Endothelial cell of umbilical vein (primary cell): ENCODE measurements at regions not wholly inside any gene's neighbourhood (a gene's known extent, or its start where the extent isn't known, plus 50 kb on each side); places are given as distances from the start of the nearest gene placed in this dataset.

Experiments used
- BruUV-seq: library from RNA; stranded (reverse); fragments of 400-500 nt; replicated peaks from 2 replicates; lab custom pipeline; 2021; lab: Mats Ljungman, UMichigan
- CTCF ChIA-PET: fragments of 300-600, 350-600 bp; sonication (Branson Sonifier 250); formaldehyde crosslinking; loops from one replicate; lab custom pipeline; 2021; ENCODE audit warnings: antibody characterized with exemption, inconsistent platforms; lab: Charles Lee
- POLR2A ChIA-PET: fragments of 300-600, 350-600 bp; sonication (Branson Sonifier 250); formaldehyde crosslinking; loops from one replicate; lab custom pipeline; 2021; ENCODE audit warnings: antibody characterized with exemption, inconsistent platforms; lab: Charles Lee
- DNase-seq: peaks from one replicate; pipeline ENCODE4 v3.0.0-alpha.2; 2011; ENCODE audit warnings: low read depth, low spot score
- FAIRE-seq: peaks from 2 replicates; lab custom pipeline; 2011; peaks lifted over from hg19 to GRCh38; lab: Jason Lieb, UNC
- H2AFZ ChIP-seq: 2 replicates; pipeline ENCODE4 v1.6.0; 2012; ENCODE audit warnings: low read depth, low read length, control low read depth, inconsistent platforms
- H3K27ac ChIP-seq: 2 replicates; pipeline ENCODE4 v1.5.1; 2011; ENCODE audit warnings: low read depth, mild to moderate bottlenecking, control low read depth, low read length, moderate library complexity; ENCODE audit not compliant: insufficient read depth
- H3K27me3 ChIP-seq, 2 experiments: 2 replicates each; pipeline versions ENCODE4 v1.6.0 to v1.6.1; 2011; ENCODE audit warnings: low read length in 2 of 2, mixed read lengths in 1 of 2; ENCODE audit not compliant: control insufficient read depth in 2 of 2, insufficient read depth in 2 of 2
- H3K36me3 ChIP-seq, 2 experiments: 2 replicates in 1 of 2; 3 replicates in 1 of 2; pipeline ENCODE4 v1.5.1; 2011; ENCODE audit warnings: low read length in 2 of 2, mild to moderate bottlenecking in 1 of 2, moderate library complexity in 1 of 2; ENCODE audit not compliant: control insufficient read depth in 2 of 2, insufficient read depth in 2 of 2; ENCODE audit errors: extremely low read depth in 1 of 2
- H3K4me1 ChIP-seq: 3 replicates; pipeline ENCODE4 v1.5.1; 2011; ENCODE audit warnings: mild to moderate bottlenecking, low read length; ENCODE audit not compliant: control insufficient read depth, insufficient read depth; ENCODE audit errors: extremely low read depth
- H3K4me2 ChIP-seq: 2 replicates; pipeline ENCODE4 v1.6.1; 2011; ENCODE audit warnings: low read length, control low read depth, mixed read lengths; ENCODE audit not compliant: insufficient read depth
- H3K4me3 ChIP-seq, 3 experiments: fragments of 200-600 bp in 1 of 3; sonication (generic), shearing (Covaris generic) in 1 of 3; replicated peaks in 1 of 3; 2 replicates each; pipeline ENCODE4 v1.5.1; 2011 to 2016; ENCODE audit warnings: control low read depth in 3 of 3, low read length in 3 of 3, mild to moderate bottlenecking in 2 of 3, inconsistent platforms in 1 of 3, low read depth in 1 of 3, moderate library complexity in 1 of 3; ENCODE audit not compliant: insufficient read depth in 1 of 3
- H3K79me2 ChIP-seq: 2 replicates; pipeline ENCODE4 v1.6.0; 2012; ENCODE audit warnings: low read length, inconsistent platforms; ENCODE audit not compliant: control insufficient read depth, insufficient read depth
- H3K9ac ChIP-seq: replicated peaks from 2 replicates; pipeline ENCODE3; 2011; ENCODE audit warnings: low read length, control low read depth; ENCODE audit not compliant: insufficient read depth; ENCODE audit errors: extremely low read depth
- H3K9me1 ChIP-seq: replicated peaks from 3 replicates; pipeline ENCODE4 v1.6.0; 2011; ENCODE audit warnings: mild to moderate bottlenecking, low read length; ENCODE audit not compliant: control insufficient read depth, insufficient read depth; ENCODE audit errors: extremely low read depth
- H3K9me3 ChIP-seq: replicated peaks from 2 replicates; pipeline ENCODE4 v1.5.1; 2012; ENCODE audit warnings: low read length, inconsistent platforms; ENCODE audit not compliant: control insufficient read depth, insufficient read depth
- H4K20me1 ChIP-seq: replicated peaks from 2 replicates; pipeline ENCODE3; 2011; ENCODE audit warnings: mild to moderate bottlenecking, low read length; ENCODE audit not compliant: control insufficient read depth, insufficient read depth; ENCODE audit errors: extremely low read depth
- EZH2 ChIP-seq: IDR thresholded peaks from 2 replicates; pipeline ENCODE4 v1.6.1; 2012; ENCODE audit warnings: borderline replicate concordance, low read depth, mild to moderate bottlenecking, moderate library complexity, low read length, inconsistent platforms; ENCODE audit not compliant: severe bottlenecking
- FOS ChIP-seq: IDR thresholded peaks from 2 replicates; pipeline ENCODE4 v1.6.1; 2011; ENCODE audit warnings: mild to moderate bottlenecking, low read length, moderate library complexity, borderline replicate concordance; ENCODE audit not compliant: insufficient read depth
- GATA2 ChIP-seq: IDR thresholded peaks from 2 replicates; pipeline ENCODE4 v1.7.0; 2011; ENCODE audit warnings: low read depth, mild to moderate bottlenecking, moderate library complexity, mixed read lengths, low read length; ENCODE audit not compliant: insufficient read length, insufficient read depth
- JUN ChIP-seq: IDR thresholded peaks from 2 replicates; pipeline ENCODE4 v1.6.1; 2011; ENCODE audit warnings: borderline replicate concordance, low read depth; ENCODE audit not compliant: insufficient read length, insufficient read depth
- MYC ChIP-seq: IDR thresholded peaks from one replicate; pipeline ENCODE4 v1.6.1; 2011; ENCODE audit warnings: mild to moderate bottlenecking, low read depth, low read length
- POLR2A ChIP-seq: IDR thresholded peaks from 2 replicates; pipeline ENCODE4 v1.6.1; 2012; ENCODE audit warnings: low read depth, mild to moderate bottlenecking, control low read depth, low read length
- POLR2AphosphoS5 ChIP-seq: IDR thresholded peaks from 2 replicates; pipeline ENCODE4 v1.6.1; 2012; ENCODE audit warnings: low read depth, mild to moderate bottlenecking, control low read depth, low read length, moderate library complexity; ENCODE audit not compliant: insufficient read depth
- dilution Hi-C: fragments of 300-500 bp; cut with MboI; formaldehyde crosslinking; loops from one replicate; pipeline ENCODE4 v1.15.0; 2019; ENCODE audit warnings: low sequenced_read_pairs; ENCODE audit not compliant: extremely low pct_ligation_motif_present
- intact Hi-C: fragments of 100-400 bp; cut with micrococcal nuclease; formaldehyde crosslinking; loops from one replicate; pipeline ENCODE4 v1.10.0; 2022
- TF ChIP-seq, protein P1 (sequence below): IDR thresholded peaks from 2 replicates; pipeline ENCODE4 v1.6.1; 2011; ENCODE audit not compliant: insufficient read depth, insufficient read length
- TF ChIP-seq, protein P2 (sequence below), 2 donors: IDR thresholded peaks; 1 replicate in 1 of 2; 2 replicates in 1 of 2; pipeline ENCODE4 v1.5.1; 2011; ENCODE audit warnings: low read length in 2 of 2, mild to moderate bottlenecking in 2 of 2, moderate library complexity in 2 of 2, control low read depth in 1 of 2, inconsistent platforms in 1 of 2, low read depth in 1 of 2; ENCODE audit not compliant: insufficient read depth in 1 of 2; ENCODE audit errors: extremely low read depth in 1 of 2

DNA sequence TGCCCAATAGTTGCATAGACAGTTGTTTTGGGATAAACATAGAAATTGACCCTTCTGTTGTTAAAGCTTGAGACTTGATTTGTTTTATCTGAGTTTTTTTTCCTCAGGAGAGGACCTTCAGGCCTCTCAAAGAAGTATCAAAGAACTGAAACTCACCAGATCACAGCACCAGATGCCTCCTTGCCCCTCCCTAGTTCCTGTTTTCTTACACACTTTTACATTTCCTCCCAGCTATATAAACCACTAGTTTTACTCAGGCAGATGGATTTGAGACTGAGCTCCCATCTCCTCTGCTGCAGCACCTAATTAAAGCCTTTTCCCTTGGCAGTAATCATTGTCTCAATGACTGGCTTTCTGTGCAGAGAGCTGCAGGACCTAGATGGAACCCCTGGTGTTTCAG lies 150.6 kb upstream of the NRG3 start:
- Histone ChIP-seq H3K4me2 (no peak overlapping the region), H4K20me1 (no peaks in the 10 kb centered on the region), H2AFZ (no peak overlapping the region), H3K4me1 (no peaks in the 10 kb centered on the region), H3K36me3 (no peaks in the 10 kb centered on the region), H3K27me3 (no peaks in the 10 kb centered on the region), H3K79me2 (no peaks in the 10 kb centered on the region), H3K4me3 (no peak overlapping the region), H3K9ac (no peak overlapping the region), H3K9me1 (no peaks in the 10 kb centered on the region), H3K9me3 (no peaks in the 10 kb centered on the region), H3K27ac (no peak overlapping the region)
- intact Hi-C loops = no loop called here
- TF ChIP-seq, protein P1, sequence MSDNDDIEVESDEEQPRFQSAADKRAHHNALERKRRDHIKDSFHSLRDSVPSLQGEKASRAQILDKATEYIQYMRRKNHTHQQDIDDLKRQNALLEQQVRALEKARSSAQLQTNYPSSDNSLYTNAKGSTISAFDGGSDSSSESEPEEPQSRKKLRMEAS = no peak
- no peak for TF ChIP-seq EZH2
- no peak for TF ChIP-seq FOS
- TF ChIP-seq, protein P2, sequence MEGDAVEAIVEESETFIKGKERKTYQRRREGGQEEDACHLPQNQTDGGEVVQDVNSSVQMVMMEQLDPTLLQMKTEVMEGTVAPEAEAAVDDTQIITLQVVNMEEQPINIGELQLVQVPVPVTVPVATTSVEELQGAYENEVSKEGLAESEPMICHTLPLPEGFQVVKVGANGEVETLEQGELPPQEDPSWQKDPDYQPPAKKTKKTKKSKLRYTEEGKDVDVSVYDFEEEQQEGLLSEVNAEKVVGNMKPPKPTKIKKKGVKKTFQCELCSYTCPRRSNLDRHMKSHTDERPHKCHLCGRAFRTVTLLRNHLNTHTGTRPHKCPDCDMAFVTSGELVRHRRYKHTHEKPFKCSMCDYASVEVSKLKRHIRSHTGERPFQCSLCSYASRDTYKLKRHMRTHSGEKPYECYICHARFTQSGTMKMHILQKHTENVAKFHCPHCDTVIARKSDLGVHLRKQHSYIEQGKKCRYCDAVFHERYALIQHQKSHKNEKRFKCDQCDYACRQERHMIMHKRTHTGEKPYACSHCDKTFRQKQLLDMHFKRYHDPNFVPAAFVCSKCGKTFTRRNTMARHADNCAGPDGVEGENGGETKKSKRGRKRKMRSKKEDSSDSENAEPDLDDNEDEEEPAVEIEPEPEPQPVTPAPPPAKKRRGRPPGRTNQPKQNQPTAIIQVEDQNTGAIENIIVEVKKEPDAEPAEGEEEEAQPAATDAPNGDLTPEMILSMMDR (IDR thresholded peaks at IDR 0.05; ENCODE audit: extremely low read depth in 1 of 2, insufficient read depth in 1 of 2, low read depth in 1 of 2, low read length in 2 of 2) = no peak
- no peak for TF ChIP-seq GATA2
- TF ChIP-seq POLR2AphosphoS5 = no peak
- no peak for TF ChIP-seq MYC
- TF ChIP-seq JUN = no peak
- TF ChIP-seq POLR2A = no peak
- BruUV-seq = no TSS peak
- DNase-seq (no peak), FAIRE-seq (no peak)
- dilution Hi-C loops = no loop called here
- ChIA-PET POLR2A (no interaction called here), CTCF (no interaction called here)
